Fibroblast of mammary gland (primary cell): ENCODE measurements at regions not wholly inside any gene's neighbourhood (a gene's known extent, or its start where the extent isn't known, plus 50 kb on each side); places are given as distances from the start of the nearest gene placed in this dataset.

Experiments used
- DNase-seq: peaks from one replicate; pipeline ENCODE4 v3.0.0-alpha.2; 2010; ENCODE audit warnings: low read depth
- H3K4me3 ChIP-seq: 2 replicates; pipeline ENCODE4 v1.5.1; 2011; ENCODE audit warnings: low read depth, mild to moderate bottlenecking, low read length, moderate library complexity; ENCODE audit not compliant: control insufficient read depth
- TF ChIP-seq, protein P1 (sequence below): conservative IDR thresholded peaks from 2 replicates; pipeline ENCODE4 v1.5.1; 2011; ENCODE audit warnings: low read depth, low read length, inconsistent platforms; ENCODE audit not compliant: control insufficient read depth, insufficient read depth

DNA sequence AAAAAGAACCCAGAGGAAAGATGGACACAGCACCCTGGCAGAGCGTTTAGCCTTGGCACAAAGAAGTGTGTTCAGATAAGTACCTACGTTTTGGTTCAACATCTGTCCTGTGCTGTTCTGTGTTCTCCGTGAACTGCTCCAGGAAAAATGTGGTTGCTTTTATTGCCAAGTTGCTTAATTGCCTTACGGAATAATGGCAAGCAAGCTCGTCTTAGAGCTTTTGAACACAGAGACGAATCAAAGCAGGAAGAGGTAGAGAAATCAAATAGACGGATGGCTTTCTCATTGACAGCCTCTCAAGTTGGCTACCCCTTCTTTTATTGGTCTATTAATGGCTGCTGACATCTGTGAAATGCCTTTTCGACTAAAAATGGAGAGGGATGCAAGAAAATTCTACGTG is 911.1 kb upstream of the EEF2KMT start:
- TF ChIP-seq, protein P1, sequence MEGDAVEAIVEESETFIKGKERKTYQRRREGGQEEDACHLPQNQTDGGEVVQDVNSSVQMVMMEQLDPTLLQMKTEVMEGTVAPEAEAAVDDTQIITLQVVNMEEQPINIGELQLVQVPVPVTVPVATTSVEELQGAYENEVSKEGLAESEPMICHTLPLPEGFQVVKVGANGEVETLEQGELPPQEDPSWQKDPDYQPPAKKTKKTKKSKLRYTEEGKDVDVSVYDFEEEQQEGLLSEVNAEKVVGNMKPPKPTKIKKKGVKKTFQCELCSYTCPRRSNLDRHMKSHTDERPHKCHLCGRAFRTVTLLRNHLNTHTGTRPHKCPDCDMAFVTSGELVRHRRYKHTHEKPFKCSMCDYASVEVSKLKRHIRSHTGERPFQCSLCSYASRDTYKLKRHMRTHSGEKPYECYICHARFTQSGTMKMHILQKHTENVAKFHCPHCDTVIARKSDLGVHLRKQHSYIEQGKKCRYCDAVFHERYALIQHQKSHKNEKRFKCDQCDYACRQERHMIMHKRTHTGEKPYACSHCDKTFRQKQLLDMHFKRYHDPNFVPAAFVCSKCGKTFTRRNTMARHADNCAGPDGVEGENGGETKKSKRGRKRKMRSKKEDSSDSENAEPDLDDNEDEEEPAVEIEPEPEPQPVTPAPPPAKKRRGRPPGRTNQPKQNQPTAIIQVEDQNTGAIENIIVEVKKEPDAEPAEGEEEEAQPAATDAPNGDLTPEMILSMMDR: no peak
- no peak overlapping the region for H3K4me3 ChIP-seq
- DNase-seq: no peak

DNA sequence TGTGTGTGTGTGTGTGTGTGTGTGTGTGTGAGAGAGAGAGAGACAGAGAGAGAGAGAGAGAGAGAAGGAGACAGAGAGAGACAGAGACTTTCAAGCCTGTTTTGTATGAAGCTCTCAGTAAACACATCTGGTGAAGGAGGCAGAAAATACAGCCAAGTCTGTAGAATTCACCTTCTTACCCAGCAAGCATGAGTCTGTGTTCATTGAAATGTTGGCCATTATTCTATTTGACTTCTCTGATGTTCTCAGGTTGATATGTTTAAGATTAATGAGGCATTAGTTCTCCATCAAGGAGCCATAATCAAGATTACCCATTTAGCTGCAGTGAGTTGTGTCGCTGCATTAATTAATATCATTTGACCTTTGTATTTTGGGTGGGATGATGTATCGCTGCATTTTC is 895.8 kb upstream of the EEF2KMT start:
- TF ChIP-seq, protein P1: no peak
- no peak for DNase-seq
- no peak overlapping the region for H3K4me3 ChIP-seq

DNA sequence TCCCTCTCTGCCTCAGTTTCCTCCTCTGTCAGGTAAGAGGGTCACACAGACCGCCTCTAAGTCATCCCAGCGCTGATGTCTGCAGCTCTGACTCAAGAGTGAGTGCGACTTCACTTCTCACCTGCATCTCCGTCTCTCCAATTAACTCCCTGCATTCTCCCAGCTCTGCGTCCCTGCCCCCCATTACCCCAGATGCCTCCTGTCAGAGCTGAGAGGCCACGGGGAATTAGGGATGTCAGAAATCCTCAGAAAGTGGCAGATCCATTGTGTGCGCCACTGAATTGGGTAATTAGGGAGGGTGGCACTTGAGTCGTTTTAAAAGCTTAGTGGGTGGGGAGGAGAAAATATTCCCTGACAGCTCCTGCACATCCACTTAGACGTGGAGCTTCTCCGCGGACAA is 885.4 kb upstream of the EEF2KMT start:
- H3K4me3 ChIP-seq: no peak overlapping the region
- TF ChIP-seq, protein P1: no peak
- DNase-seq: no peak

DNA sequence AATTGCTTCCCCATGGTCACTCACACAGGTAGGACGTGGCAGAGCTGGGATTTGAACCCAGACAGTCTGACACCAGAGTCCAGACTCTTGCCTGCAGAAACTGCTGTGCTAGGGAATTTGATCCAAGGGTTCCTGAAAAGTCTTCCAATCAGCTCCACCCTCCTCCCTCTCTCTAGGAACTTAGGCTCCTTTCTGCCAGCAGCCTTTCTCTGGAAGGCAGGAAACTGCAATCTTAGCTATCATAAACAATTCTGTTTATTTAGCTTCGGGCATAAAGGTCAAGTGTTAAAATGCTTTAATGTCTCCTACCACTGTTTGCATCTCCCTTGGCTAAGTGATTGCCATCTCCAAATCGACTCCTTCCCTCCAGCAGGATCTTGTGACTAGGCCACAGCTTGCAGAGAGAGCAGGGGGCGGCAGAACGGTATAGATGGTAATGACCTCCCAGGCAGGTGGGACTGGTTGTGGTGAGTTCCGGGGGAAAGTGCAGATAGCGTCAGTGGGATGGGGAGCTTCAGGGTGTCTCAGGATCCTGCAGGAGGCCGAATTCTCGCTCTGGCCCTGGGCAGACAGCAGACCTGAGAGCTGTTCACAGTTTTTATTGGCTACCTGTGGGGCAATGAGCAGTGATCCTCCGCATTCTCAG is 882.4 kb upstream of the EEF2KMT start:
- TF ChIP-seq, protein P1: no peak
- no peak for DNase-seq
- H3K4me3 ChIP-seq: no peak overlapping the region

DNA sequence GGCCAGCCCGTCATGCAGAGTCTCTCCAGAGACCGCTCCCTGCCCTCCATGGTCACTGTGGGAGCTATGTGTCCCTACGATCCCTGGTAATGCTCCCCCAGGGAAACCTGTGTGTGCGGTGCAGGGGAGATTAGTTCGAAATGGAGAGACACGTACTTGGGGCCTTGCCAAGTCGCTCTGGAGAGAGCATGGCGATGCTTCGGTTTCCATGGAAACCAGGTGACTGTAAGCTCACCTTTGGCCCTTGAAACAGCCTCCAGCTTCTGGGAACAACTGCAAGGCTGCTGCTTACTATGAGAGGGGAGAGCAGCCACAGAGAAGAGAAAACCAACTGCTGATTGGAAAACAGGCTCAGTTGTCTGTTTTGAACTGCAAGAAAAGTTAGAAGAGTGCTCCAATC is 879.7 kb upstream of the EEF2KMT start:
- TF ChIP-seq, protein P1: no peak
- DNase-seq: no peak
- H3K4me3 ChIP-seq: no peak overlapping the region

DNA sequence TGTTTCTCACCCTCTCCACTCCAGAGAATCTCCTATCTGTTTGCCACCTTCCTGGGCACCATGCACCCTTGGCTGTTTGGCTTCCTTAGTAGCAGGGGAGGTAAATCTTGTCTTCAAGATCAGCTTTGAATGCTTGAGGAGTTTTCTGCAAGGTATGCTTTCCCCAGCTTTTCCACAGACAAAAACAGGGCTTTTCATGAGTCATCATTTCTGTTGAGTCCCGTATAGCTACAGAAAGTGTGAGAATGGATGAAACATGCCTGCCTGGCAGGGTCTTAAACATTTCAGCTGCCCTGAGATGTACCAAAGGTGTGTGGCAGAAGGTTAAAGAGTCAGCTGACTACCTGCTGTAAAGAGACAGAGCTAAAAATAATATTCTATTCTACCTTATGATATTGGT is 875.2 kb upstream of the EEF2KMT start:
- TF ChIP-seq, protein P1: no peak
- no peak overlapping the region for H3K4me3 ChIP-seq
- DNase-seq: no peak

DNA sequence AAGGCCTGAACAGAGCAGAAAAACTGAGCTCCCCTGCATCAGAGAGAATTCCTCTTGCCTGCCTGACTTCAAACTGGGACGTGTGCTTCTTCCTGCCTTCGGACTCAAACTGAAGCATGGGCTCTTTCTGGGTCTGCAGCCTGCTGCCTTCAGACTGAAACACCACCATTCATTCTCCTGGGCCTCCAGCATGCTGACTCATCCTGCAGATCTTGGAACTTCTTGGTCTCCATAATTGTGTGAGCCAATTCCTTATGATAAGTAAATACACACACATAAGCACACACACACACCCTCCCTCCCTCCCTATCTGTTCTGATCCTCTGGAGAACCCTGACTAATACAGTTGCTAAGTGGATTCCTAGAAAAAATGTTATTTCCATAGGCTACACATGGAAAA is 874.3 kb upstream of the EEF2KMT start:
- no peak overlapping the region for H3K4me3 ChIP-seq
- TF ChIP-seq, protein P1: no peak
- no peak for DNase-seq
